Psoas muscle (tissue), 7 donors: ENCODE measurements at regions not wholly inside any gene's neighbourhood (a gene's known extent, or its start where the extent isn't known, plus 50 kb on each side); places are given as distances from the start of the nearest gene placed in this dataset.

Source experiments
- ATAC-seq, 4 donors: fragments of 200-7000 bp; cut with Tn5 transposase; one replicate each; pipeline ENCODE4 v1.9.1; 2020; ENCODE audit warnings: moderate library complexity in 3 of 4, mild to moderate bottlenecking in 2 of 4
- DNase-seq, 2 donors: peaks; one replicate each; pipeline ENCODE4 v3.0.0-alpha.2; 2020
- H3K27ac ChIP-seq: fragments of 200-600 bp; one replicate; pipeline ENCODE4 v1.8.0; 2022
- H3K27me3 ChIP-seq, 3 donors: fragments of 200-600 bp in 1 of 3; one replicate each; pipeline versions ENCODE4 v1.6.1 to v1.8.0; 2013 to 2022; ENCODE audit warnings: low read length in 2 of 3, mild to moderate bottlenecking in 2 of 3, moderate library complexity in 1 of 3; ENCODE audit not compliant: insufficient read depth in 3 of 3
- H3K36me3 ChIP-seq, 2 donors: fragments of 200-600 bp in 1 of 2; one replicate each; pipeline versions ENCODE4 v1.6.1 to v1.8.0; 2013 to 2022; ENCODE audit warnings: low read depth in 1 of 2, mild to moderate bottlenecking in 1 of 2, moderate library complexity in 1 of 2; ENCODE audit not compliant: insufficient read depth in 1 of 2
- H3K4me1 ChIP-seq: fragments of 200-600 bp; one replicate; pipeline ENCODE4 v1.8.0; 2022
- H3K4me3 ChIP-seq: fragments of 200-600 bp; one replicate; pipeline ENCODE4 v1.8.0; 2022; ENCODE audit warnings: mild to moderate bottlenecking
- H3K9me3 ChIP-seq: fragments of 200-600 bp; one replicate; pipeline ENCODE4 v1.8.0; 2022
- CTCF ChIP-seq: fragments of 200-600 bp; IDR thresholded peaks from one replicate; pipeline ENCODE4 v1.8.0; 2022; ENCODE audit warnings: antibody characterized with exemption
- WGBS, 3 donors: extraction: QIAGEN DNeasy Blood & Tissue Kit; methylation state at CpG; one replicate each; pipeline versions ENCODE4 v1.1.6 to v1.1.7; 2013; 5-methylcytosine and 5-hydroxymethylcytosine counted together
- intact Hi-C, 2 donors: fragments of 100-400 bp; cut with DNase I; formaldehyde crosslinking; loops; one replicate each; pipeline versions ENCODE4 v1.11.0 to v1.14.2; 2022
- donor health status: healthy with polysubstance abuse.
- donor health status: DM: no; HTN: no; CAD: no; lungs with moderate emphysema.
- donor health status: Bipolar disorder and iron deficiency.
- donor health status: healthy.
- donor health status: DM: yes; HTN: yes; CAD: no.
- donor health status: DM: no; HTN: no; CAD: no.
- donor health status: DM: yes; HTN: yes; CAD: no.

GRCh38 chr5:133839090-133839489, 129.3 kb downstream of the C5orf15 start:
- TF ChIP-seq CTCF: no peak
- no peaks in the 10 kb centered on the region for H3K9me3 ChIP-seq
- no peak for DNase-seq
- ATAC-seq: no peak
- no peaks in the 10 kb centered on the region for H3K27me3 ChIP-seq
- no peaks in the 10 kb centered on the region for H3K4me1 ChIP-seq
- 94 to 97% (median 96%) methylated on average over 3 of the region's 3 CpGs for WGBS, 3 donors
- no peak overlapping the region for H3K27ac ChIP-seq
- intact Hi-C loops: no loop called here
- no peaks in the 10 kb centered on the region for H3K36me3 ChIP-seq
- no peak overlapping the region for H3K4me3 ChIP-seq

- Histone ChIP-seq H3K4me3 (no peak overlapping the region), H3K9me3 (no peaks in the 10 kb centered on the region), H3K27ac (no peak overlapping the region), H3K4me1 (no peaks in the 10 kb centered on the region), H3K36me3 (no peaks in the 10 kb centered on the region), H3K27me3 (no peaks in the 10 kb centered on the region)
- DNase-seq (no peak), ATAC-seq (no peak)
- WGBS, 3 donors: 72 to 76% (median 75%) methylated on average over 3 of the region's 3 CpGs
- TF ChIP-seq CTCF: no peak
- intact Hi-C loops: no loop called here
Measured at GRCh38 chr5:133838286-133838685, 130.1 kb downstream of the C5orf15 start.

GRCh38 chr5:133831491-133832224, 136.8 kb downstream of the C5orf15 start:
- 77 to 79% (median 78%) methylated on average over 12 of the region's 12 CpGs for WGBS, 3 donors

GRCh38 chr5:133830911-133831310, 137.5 kb downstream of the C5orf15 start:
- no peak for DNase-seq

More at GRCh38 chr5:133831491-133832224, 136.8 kb downstream of the C5orf15 start:
- no peak for TF ChIP-seq CTCF
- Histone ChIP-seq H3K27me3 (no peaks in the 10 kb centered on the region), H3K4me1 (no peaks in the 10 kb centered on the region), H3K4me3 (no peak overlapping the region), H3K36me3 (no peaks in the 10 kb centered on the region), H3K9me3 (no peaks in the 10 kb centered on the region), H3K27ac (no peak overlapping the region)
- intact Hi-C loops: no loop called here
- ATAC-seq (no peak), DNase-seq (no peak)

More at GRCh38 chr5:133830911-133831310, 137.5 kb downstream of the C5orf15 start:
- H3K27ac ChIP-seq: no peak overlapping the region
- intact Hi-C loops: no loop called here
- no peaks in the 10 kb centered on the region for H3K4me1 ChIP-seq
- no peak for TF ChIP-seq CTCF
- H3K27me3 ChIP-seq: no peaks in the 10 kb centered on the region
- no peak for ATAC-seq
- no peaks in the 10 kb centered on the region for H3K9me3 ChIP-seq
- H3K4me3 ChIP-seq: no peak overlapping the region
- no peaks in the 10 kb centered on the region for H3K36me3 ChIP-seq
- 91 to 96% (median 94%) methylated on average over 3 of the region's 3 CpGs for WGBS, 3 donors
